Activated naive CD8-positive, alpha-beta T cell treated with anti-CD3 and anti-CD28 coated beads for 36 hours (primary cell): ENCODE measurements at regions not wholly inside any gene's neighbourhood (a gene's known extent, or its start where the extent isn't known, plus 50 kb on each side); places are given as distances from the start of the nearest gene placed in this dataset.

Experiments
- DNase-seq: peaks from one replicate; pipeline ENCODE4 v3.0.0; 2021
- H3K27ac Mint-ChIP-seq: one replicate; pipeline ENCODE4 v1.8.0; 2022; ENCODE audit warnings: mild to moderate bottlenecking, moderate library complexity, mixed read lengths
- H3K27me3 Mint-ChIP-seq: one replicate; pipeline ENCODE4 v1.8.0; 2022; ENCODE audit warnings: mild to moderate bottlenecking, mixed read lengths
- H3K36me3 Mint-ChIP-seq: one replicate; pipeline ENCODE4 v1.8.0; 2021; ENCODE audit warnings: mild to moderate bottlenecking, mixed read lengths
- H3K4me1 Mint-ChIP-seq: one replicate; pipeline ENCODE4 v1.8.0; 2021; ENCODE audit warnings: mixed read lengths
- H3K4me3 Mint-ChIP-seq: one replicate; pipeline ENCODE4 v1.8.0; 2022; ENCODE audit warnings: mild to moderate bottlenecking, moderate library complexity, mixed read lengths
- H3K9me3 Mint-ChIP-seq: one replicate; pipeline ENCODE4 v1.8.0; 2022; ENCODE audit warnings: mixed read lengths

DNA sequence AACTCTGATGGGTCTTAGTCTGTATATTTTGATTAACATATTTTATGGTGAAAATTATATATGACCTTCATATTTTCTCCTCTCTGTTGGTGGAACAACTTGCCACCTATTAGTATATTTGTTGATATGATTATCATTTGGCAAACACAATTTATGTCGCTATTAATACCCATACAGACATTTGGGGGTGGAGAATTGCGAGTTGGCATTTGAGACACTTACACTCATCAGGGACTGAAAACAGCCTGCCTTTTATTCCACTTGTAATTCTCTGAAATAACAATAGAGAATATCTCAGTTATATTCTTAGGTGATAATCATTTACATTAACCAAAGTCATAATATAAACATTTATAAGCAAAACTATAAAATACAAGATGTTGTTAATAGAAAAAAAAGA lies 100.5 kb upstream of the RGS18 start:
- H3K27me3 Mint-ChIP-seq = no peaks in the 10 kb centered on the region

DNA sequence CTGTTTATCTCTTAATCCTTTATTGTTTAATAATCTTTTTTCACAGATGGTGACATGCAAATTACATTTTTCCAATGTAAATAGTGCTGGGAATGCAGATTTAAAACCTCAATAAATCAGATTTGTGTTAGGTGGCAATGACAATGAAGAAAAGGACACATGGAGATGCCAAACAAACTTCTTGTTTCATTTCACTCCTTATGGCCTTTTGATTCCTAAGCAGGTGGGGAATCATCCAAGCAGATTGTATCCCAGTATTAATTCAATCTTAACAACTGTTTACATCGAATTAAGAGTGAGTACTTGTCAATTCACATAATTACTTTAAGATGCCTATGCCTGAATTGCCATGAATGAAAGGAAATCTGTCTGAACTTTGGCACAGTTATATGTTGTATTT lies 98.9 kb upstream of the RGS18 start:
- no peak overlapping the region for H3K27ac Mint-ChIP-seq
- no peak overlapping the region for H3K4me3 Mint-ChIP-seq
- H3K9me3 Mint-ChIP-seq = no peaks in the 10 kb centered on the region
- DNase-seq = no peak
- no peaks in the 10 kb centered on the region for H3K27me3 Mint-ChIP-seq
- H3K4me1 Mint-ChIP-seq = no peaks in the 10 kb centered on the region
- no peaks in the 10 kb centered on the region for H3K36me3 Mint-ChIP-seq

More for the DNA sequence above, 100.5 kb upstream of the RGS18 start:
- no peak for DNase-seq
- no peaks in the 10 kb centered on the region for H3K36me3 Mint-ChIP-seq
- H3K4me1 Mint-ChIP-seq = no peaks in the 10 kb centered on the region
- no peak overlapping the region for H3K27ac Mint-ChIP-seq
- H3K4me3 Mint-ChIP-seq = no peak overlapping the region
- no peaks in the 10 kb centered on the region for H3K9me3 Mint-ChIP-seq

- Mint-ChIP-seq H3K27me3 (no peaks in the 10 kb centered on the region), H3K27ac (no peak overlapping the region), H3K36me3 (no peaks in the 10 kb centered on the region), H3K9me3 (no peaks in the 10 kb centered on the region), H3K4me1 (no peaks in the 10 kb centered on the region), H3K4me3 (no peak overlapping the region)
- DNase-seq = no peak
Observed at GRCh38 chr1:192061556-192061955, 96.7 kb upstream of the RGS18 start.

- Mint-ChIP-seq H3K9me3 (no peaks in the 10 kb centered on the region), H3K4me1 (no peaks in the 10 kb centered on the region), H3K27ac (no peak overlapping the region), H3K4me3 (no peak overlapping the region), H3K27me3 (no peaks in the 10 kb centered on the region), H3K36me3 (no peaks in the 10 kb centered on the region)
- DNase-seq = no peak
Observed at GRCh38 chr1:192065087-192065486, 93.2 kb upstream of the RGS18 start.

DNA sequence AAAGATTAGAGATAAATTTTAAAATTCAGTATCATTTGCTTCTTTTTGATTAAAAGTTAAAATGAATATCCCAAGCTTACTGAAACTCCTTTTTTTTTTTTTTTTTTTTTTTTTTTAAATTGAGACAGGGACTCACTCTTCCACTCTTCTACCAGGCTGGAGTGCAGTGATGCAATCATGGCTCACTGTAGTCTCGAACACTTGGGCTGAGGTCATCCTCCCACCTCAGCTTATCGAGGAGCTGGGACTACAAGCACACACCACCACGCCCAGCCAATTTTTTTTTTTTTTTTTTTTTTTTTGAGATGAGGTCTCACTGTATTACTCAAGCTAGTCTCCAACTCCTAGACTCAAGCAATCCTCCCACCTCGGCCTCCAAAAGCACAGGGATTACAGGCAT lies 92.1 kb upstream of the RGS18 start:
- Mint-ChIP-seq H3K4me1 (no peaks in the 10 kb centered on the region), H3K4me3 (no peak overlapping the region), H3K27me3 (no peaks in the 10 kb centered on the region)

GRCh38 chr1:192067360-192067759 lies 90.9 kb upstream of the RGS18 start:
- Mint-ChIP-seq H3K9me3 (no peaks in the 10 kb centered on the region), H3K27me3 (no peaks in the 10 kb centered on the region), H3K4me1 (no peaks in the 10 kb centered on the region), H3K4me3 (no peak overlapping the region), H3K27ac (no peak overlapping the region), H3K36me3 (no peaks in the 10 kb centered on the region)
- no peak for DNase-seq

More for the DNA sequence above, 92.1 kb upstream of the RGS18 start:
- no peak overlapping the region for H3K27ac Mint-ChIP-seq
- DNase-seq = no peak
- H3K9me3 Mint-ChIP-seq = no peaks in the 10 kb centered on the region
- no peaks in the 10 kb centered on the region for H3K36me3 Mint-ChIP-seq

DNA sequence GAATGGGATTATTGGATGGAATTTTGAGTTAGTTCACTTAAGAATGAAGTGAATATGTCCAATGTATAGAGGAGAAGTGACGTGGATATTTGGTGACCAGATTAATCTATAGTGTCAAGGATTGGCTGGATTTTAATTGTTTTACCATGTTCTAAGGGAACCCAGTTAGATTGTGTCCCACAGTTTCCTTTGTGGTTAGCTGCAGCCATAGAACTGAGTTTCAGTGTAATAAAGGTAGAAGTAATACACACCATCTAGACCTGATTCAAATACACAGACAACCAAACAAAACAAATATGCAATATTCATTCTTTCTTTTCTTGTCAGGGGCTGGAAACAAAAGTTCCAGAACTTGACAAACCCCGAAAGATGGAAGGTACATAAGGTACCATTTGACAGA lies 88.0 kb upstream of the RGS18 start:
- H3K27me3 Mint-ChIP-seq = no peaks in the 10 kb centered on the region
- DNase-seq = no peak
- H3K9me3 Mint-ChIP-seq = no peaks in the 10 kb centered on the region
- H3K4me1 Mint-ChIP-seq = no peaks in the 10 kb centered on the region
- H3K36me3 Mint-ChIP-seq = no peaks in the 10 kb centered on the region
- H3K27ac Mint-ChIP-seq = no peak overlapping the region
- H3K4me3 Mint-ChIP-seq = no peak overlapping the region

GRCh38 chr1:192080684-192081083 lies 77.6 kb upstream of the RGS18 start:
- H3K9me3 Mint-ChIP-seq = no peaks in the 10 kb centered on the region
- DNase-seq = no peak
- no peak overlapping the region for H3K27ac Mint-ChIP-seq
- H3K4me3 Mint-ChIP-seq = no peak overlapping the region
- no peaks in the 10 kb centered on the region for H3K27me3 Mint-ChIP-seq
- H3K36me3 Mint-ChIP-seq = no peaks in the 10 kb centered on the region
- H3K4me1 Mint-ChIP-seq = no peaks in the 10 kb centered on the region

- no peaks in the 10 kb centered on the region for H3K36me3 Mint-ChIP-seq
- H3K4me1 Mint-ChIP-seq = no peaks in the 10 kb centered on the region
- no peak for DNase-seq
- H3K4me3 Mint-ChIP-seq = no peak overlapping the region
- H3K9me3 Mint-ChIP-seq = no peaks in the 10 kb centered on the region
- H3K27me3 Mint-ChIP-seq = no peaks in the 10 kb centered on the region
- H3K27ac Mint-ChIP-seq = no peak overlapping the region
Observed at GRCh38 chr1:192081359-192081758, 76.9 kb upstream of the RGS18 start.

DNA sequence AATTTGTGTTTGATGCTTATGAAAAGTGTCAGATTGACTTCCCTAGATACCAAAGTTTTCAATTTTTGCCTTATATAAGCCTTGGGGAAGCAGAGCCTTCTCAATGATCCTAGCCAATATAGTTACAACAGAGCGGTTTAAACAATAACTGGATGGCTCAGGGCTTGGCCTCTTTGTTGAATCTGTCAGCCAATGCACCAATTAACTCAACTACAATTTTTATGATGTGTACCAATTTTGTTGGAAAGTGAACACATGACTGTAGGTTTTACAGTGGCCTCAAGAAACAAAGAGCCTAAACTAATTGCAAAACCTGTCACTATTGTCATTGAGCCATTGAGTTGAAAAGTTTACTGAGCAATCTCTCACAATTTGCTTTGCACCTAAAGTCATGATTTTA lies 71.6 kb upstream of the RGS18 start:
- H3K27me3 Mint-ChIP-seq = no peaks in the 10 kb centered on the region
- H3K4me3 Mint-ChIP-seq = no peak overlapping the region
- no peak for DNase-seq
- H3K4me1 Mint-ChIP-seq = no peaks in the 10 kb centered on the region
- no peak overlapping the region for H3K27ac Mint-ChIP-seq
- H3K36me3 Mint-ChIP-seq = no peaks in the 10 kb centered on the region
- no peaks in the 10 kb centered on the region for H3K9me3 Mint-ChIP-seq

DNA sequence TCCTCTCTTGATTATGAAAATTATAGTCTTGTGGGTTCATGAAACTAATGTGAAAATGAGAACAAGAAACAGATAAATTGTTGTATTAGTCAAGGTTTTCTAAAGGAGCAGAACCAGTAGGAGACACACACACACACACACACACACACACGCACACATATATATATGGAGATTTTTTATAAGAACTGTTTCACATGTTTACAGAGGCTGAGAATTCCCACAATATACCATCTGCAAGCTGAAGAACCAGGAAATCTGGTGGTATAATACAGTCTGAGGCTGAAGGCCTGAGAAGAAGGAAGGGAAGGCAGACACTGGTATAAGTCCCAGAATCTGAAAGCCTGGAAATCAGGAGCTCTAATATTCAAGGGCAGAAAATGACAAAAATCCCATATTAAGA lies 70.9 kb upstream of the RGS18 start:
- H3K4me1 Mint-ChIP-seq = no peaks in the 10 kb centered on the region
- no peaks in the 10 kb centered on the region for H3K27me3 Mint-ChIP-seq
- no peaks in the 10 kb centered on the region for H3K9me3 Mint-ChIP-seq
- DNase-seq = no peak
- no peak overlapping the region for H3K27ac Mint-ChIP-seq
- no peaks in the 10 kb centered on the region for H3K36me3 Mint-ChIP-seq
- H3K4me3 Mint-ChIP-seq = no peak overlapping the region

GRCh38 chr1:192088496-192088895 lies 69.8 kb upstream of the RGS18 start:
- no peak overlapping the region for H3K27ac Mint-ChIP-seq
- H3K4me3 Mint-ChIP-seq = no peak overlapping the region
- H3K36me3 Mint-ChIP-seq = no peaks in the 10 kb centered on the region
- no peaks in the 10 kb centered on the region for H3K4me1 Mint-ChIP-seq
- DNase-seq = no peak
- no peaks in the 10 kb centered on the region for H3K27me3 Mint-ChIP-seq
- no peaks in the 10 kb centered on the region for H3K9me3 Mint-ChIP-seq

- Mint-ChIP-seq H3K27me3 (no peaks in the 10 kb centered on the region), H3K4me1 (no peaks in the 10 kb centered on the region), H3K27ac (no peak overlapping the region), H3K36me3 (no peaks in the 10 kb centered on the region), H3K9me3 (peaks cover 3% of the 10 kb centered on the region), H3K4me3 (no peak overlapping the region)
- no peak for DNase-seq
Observed at GRCh38 chr1:192098001-192098400, 60.3 kb upstream of the RGS18 start.

DNA sequence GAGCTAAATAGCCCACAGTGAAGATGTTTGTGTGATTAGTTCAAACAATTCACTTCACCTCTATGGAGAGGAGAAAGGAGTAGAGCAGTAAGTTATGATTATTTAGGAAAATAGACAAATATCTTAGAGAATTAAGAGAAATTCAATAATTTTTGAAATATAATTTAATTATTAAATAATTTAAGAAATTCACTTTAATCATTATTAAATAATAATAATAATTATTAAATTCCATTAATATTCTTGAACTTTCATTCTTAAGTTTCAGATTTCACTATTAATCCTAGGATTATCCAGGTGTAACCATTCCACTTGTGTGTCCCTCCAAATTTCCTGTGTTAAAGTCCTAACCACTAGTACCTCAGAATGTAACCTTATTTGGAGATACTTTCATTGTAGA lies 58.9 kb upstream of the RGS18 start:
- Mint-ChIP-seq H3K4me3 (no peak overlapping the region), H3K27me3 (no peaks in the 10 kb centered on the region), H3K9me3 (peaks cover 3% of the 10 kb centered on the region), H3K27ac (no peak overlapping the region), H3K36me3 (no peaks in the 10 kb centered on the region), H3K4me1 (no peaks in the 10 kb centered on the region)
- no peak for DNase-seq

- Mint-ChIP-seq H3K9me3 (peaks cover 3% of the 10 kb centered on the region), H3K4me3 (no peak overlapping the region), H3K36me3 (no peaks in the 10 kb centered on the region), H3K4me1 (no peaks in the 10 kb centered on the region), H3K27ac (no peak overlapping the region), H3K27me3 (no peaks in the 10 kb centered on the region)
- no peak for DNase-seq
Observed at GRCh38 chr1:192100686-192101468, 57.4 kb upstream of the RGS18 start.

DNA sequence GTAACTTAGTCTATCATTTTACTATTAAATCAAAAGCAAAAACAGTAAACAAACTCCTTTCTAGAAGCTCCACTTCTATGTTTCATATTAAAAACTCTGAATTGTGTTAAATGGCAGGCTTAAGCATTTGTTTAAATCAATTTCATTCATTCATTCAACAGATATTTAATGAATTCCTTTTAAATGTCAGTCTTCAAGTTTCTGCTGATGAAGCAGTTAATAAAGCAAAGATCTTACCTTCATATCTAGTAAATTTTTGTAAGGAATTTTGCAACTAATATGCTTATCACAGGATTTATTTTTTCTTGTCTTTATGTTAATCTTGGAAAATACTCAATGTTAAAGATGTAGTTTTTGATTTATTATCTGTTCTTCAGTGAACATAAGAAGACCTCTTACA lies 54.1 kb upstream of the RGS18 start:
- DNase-seq = no peak
- no peaks in the 10 kb centered on the region for H3K36me3 Mint-ChIP-seq

More for the DNA sequence above, 54.1 kb upstream of the RGS18 start:
- Mint-ChIP-seq H3K27ac (no peak overlapping the region), H3K27me3 (no peaks in the 10 kb centered on the region), H3K9me3 (peaks cover 3% of the 10 kb centered on the region), H3K4me3 (no peak overlapping the region), H3K4me1 (no peaks in the 10 kb centered on the region)
